ENCODE measurements at regions not wholly inside any gene's neighbourhood (a gene's known extent, or its start where the extent isn't known, plus 50 kb on each side); places are given as distances from the start of the nearest gene placed in this dataset.

DNA sequence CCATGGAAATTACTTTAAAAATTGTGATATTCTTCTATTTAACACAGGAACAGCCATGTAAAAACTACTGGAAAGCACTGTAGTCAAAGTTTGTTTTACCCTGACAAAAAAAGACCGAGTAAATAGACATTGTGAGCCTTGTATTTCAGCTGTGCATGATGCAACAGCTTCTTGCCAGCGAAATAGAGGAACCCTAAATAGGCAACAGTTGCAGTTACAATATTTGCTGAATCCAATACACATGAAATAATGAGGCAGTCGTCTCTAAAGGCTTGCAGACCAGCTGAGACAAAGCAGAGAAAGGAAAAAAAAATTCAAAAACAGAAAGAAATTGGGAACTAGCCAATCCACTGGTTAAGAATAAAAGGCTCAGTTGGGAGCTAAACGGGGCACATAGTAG, 1001.1 kb downstream of the OLFM4 start:
- TF ChIP-seq, protein P1, sequence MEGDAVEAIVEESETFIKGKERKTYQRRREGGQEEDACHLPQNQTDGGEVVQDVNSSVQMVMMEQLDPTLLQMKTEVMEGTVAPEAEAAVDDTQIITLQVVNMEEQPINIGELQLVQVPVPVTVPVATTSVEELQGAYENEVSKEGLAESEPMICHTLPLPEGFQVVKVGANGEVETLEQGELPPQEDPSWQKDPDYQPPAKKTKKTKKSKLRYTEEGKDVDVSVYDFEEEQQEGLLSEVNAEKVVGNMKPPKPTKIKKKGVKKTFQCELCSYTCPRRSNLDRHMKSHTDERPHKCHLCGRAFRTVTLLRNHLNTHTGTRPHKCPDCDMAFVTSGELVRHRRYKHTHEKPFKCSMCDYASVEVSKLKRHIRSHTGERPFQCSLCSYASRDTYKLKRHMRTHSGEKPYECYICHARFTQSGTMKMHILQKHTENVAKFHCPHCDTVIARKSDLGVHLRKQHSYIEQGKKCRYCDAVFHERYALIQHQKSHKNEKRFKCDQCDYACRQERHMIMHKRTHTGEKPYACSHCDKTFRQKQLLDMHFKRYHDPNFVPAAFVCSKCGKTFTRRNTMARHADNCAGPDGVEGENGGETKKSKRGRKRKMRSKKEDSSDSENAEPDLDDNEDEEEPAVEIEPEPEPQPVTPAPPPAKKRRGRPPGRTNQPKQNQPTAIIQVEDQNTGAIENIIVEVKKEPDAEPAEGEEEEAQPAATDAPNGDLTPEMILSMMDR (IDR thresholded peaks at IDR 0.05): no peak
- no peak for TF ChIP-seq POLR2A (IDR thresholded peaks at IDR 0.05)

Data from Peyer's patch (tissue), 4 donors.